Cardiac fibroblast (primary cell): ENCODE measurements at regions not wholly inside any gene's neighbourhood (a gene's known extent, or its start where the extent isn't known, plus 50 kb on each side); places are given as distances from the start of the nearest gene placed in this dataset.

ENCODE experiments used
- DNase-seq, 2 donors: peaks; one replicate each; pipeline versions ENCODE4 v3.0.0 to v3.0.0-alpha.2; 2010; ENCODE audit warnings: low read depth in 2 of 2
- H3K4me3 ChIP-seq, 2 donors: replicated peaks in 1 of 2; 1 replicate in 1 of 2; 2 replicates in 1 of 2; pipeline ENCODE4 v1.5.1; 2011; ENCODE audit warnings: low read depth in 2 of 2, low read length in 2 of 2, mild to moderate bottlenecking in 2 of 2, moderate library complexity in 1 of 2
- CTCF ChIP-seq: IDR thresholded peaks from one replicate; pipeline ENCODE4 v1.5.1; 2011; ENCODE audit warnings: low read depth, mild to moderate bottlenecking, low read length, inconsistent platforms

GRCh38 chr13:109408591-109409382 lies 377.6 kb downstream of the IRS2 start:
- TF ChIP-seq CTCF, result no peak
- DNase-seq, result no peak
- no peak overlapping the region for H3K4me3 ChIP-seq

- no peak for TF ChIP-seq CTCF
Observed at GRCh38 chr13:109406376-109406992, 379.9 kb downstream of the IRS2 start.

GRCh38 chr13:109403012-109403421 lies 383.4 kb downstream of the IRS2 start:
- no peak for DNase-seq
- H3K4me3 ChIP-seq, result no peak overlapping the region
- no peak for TF ChIP-seq CTCF

More at GRCh38 chr13:109406376-109406992, 379.9 kb downstream of the IRS2 start:
- DNase-seq, result no peak
- H3K4me3 ChIP-seq, result no peak overlapping the region

GRCh38 chr13:109401891-109402290 lies 384.5 kb downstream of the IRS2 start:
- TF ChIP-seq CTCF, result no peak
- H3K4me3 ChIP-seq, result no peak overlapping the region
- no peak for DNase-seq

- TF ChIP-seq CTCF, result no peak
Observed at GRCh38 chr13:109401307-109401706, 385.1 kb downstream of the IRS2 start.

GRCh38 chr13:109400624-109401257 lies 385.6 kb downstream of the IRS2 start:
- TF ChIP-seq CTCF, result no peak
- no peak for DNase-seq
- no peak overlapping the region for H3K4me3 ChIP-seq

More at GRCh38 chr13:109401307-109401706, 385.1 kb downstream of the IRS2 start:
- H3K4me3 ChIP-seq, result no peak overlapping the region
- DNase-seq, result no peak
